SK-N-SH treated with all-trans-retinoic acid at 6 μM for 48 hours (cell line): ENCODE measurements at regions not wholly inside any gene's neighbourhood (a gene's known extent, or its start where the extent isn't known, plus 50 kb on each side); places are given as distances from the start of the nearest gene placed in this dataset.
"Not testable (repeated sequence)": the region's sequence is repeated elsewhere in the genome, so short reads cannot be mapped to it uniquely, and the experiment has no call there.

Experiments used
- ATAC-seq: fragments of 200-7000 bp; cut with Tn5 transposase; 3 replicates; pipeline ENCODE4 v1.9.1; 2020; ENCODE audit warnings: mild to moderate bottlenecking, moderate library complexity
- ARNTL ChIP-seq: fragments of 450-650 bp; formaldehyde crosslinking; IDR thresholded peaks from 2 replicates; pipeline ENCODE4 v1.5.0; 2020; ENCODE audit warnings: low read depth, mild to moderate bottlenecking, moderate library complexity, borderline replicate concordance
- BACH2 ChIP-seq: fragments of 250-450 bp; sonication (Bioruptor Pico); IDR thresholded peaks from 2 replicates; pipeline ENCODE4 v1.9.0; 2021; ENCODE audit warnings: mild to moderate bottlenecking, borderline replicate concordance
- CREB5 ChIP-seq: fragments of 250-450 bp; sonication (Bioruptor Pico); IDR thresholded peaks from 2 replicates; pipeline ENCODE4 v1.5.1; 2020; ENCODE audit warnings: low read depth, mild to moderate bottlenecking, moderate library complexity
- CSDC2 ChIP-seq: fragments of 250-450 bp; sonication (Bioruptor Pico); IDR thresholded peaks from 2 replicates; pipeline ENCODE4 v1.5.0; 2020; ENCODE audit warnings: mild to moderate bottlenecking, moderate library complexity
- ESRRG ChIP-seq: fragments of 250-450 bp; sonication (Bioruptor Pico); IDR thresholded peaks from 2 replicates; pipeline ENCODE4 v1.6.1; 2021; ENCODE audit warnings: mild to moderate bottlenecking
- GLIS3 ChIP-seq: fragments of 250-450 bp; sonication (Bioruptor Pico); IDR thresholded peaks from 2 replicates; pipeline ENCODE4 v1.5.0; 2020; ENCODE audit warnings: mild to moderate bottlenecking, moderate library complexity
- ISL1 ChIP-seq: fragments of 250-450 bp; sonication (Bioruptor Pico); IDR thresholded peaks from 2 replicates; pipeline ENCODE4 v2.1.2; 2022; ENCODE audit warnings: mild to moderate bottlenecking, moderate library complexity
- OSR1 ChIP-seq: fragments of 250-450 bp; sonication (Bioruptor Pico); IDR thresholded peaks from 2 replicates; pipeline ENCODE4 v1.8.0; 2022; ENCODE audit warnings: moderate library complexity, mild to moderate bottlenecking, inconsistent platforms
- PATZ1 ChIP-seq: fragments of 250-450 bp; sonication (Bioruptor Pico); IDR thresholded peaks from 2 replicates; pipeline ENCODE4 v1.8.0; 2020; ENCODE audit warnings: mild to moderate bottlenecking, moderate library complexity, borderline replicate concordance
- POU6F1 ChIP-seq: fragments of 250-450 bp; sonication (Bioruptor Pico); IDR thresholded peaks from 2 replicates; pipeline ENCODE4 v1.8.0; 2021; ENCODE audit warnings: low read depth, mild to moderate bottlenecking, moderate library complexity, borderline replicate concordance
- PPARA ChIP-seq: fragments of 250-450 bp; sonication (Bioruptor Pico); IDR thresholded peaks from 2 replicates; pipeline ENCODE4 v1.5.0; 2020; ENCODE audit warnings: mild to moderate bottlenecking, borderline replicate concordance
- RARB ChIP-seq: fragments of 250-450 bp; sonication (Bioruptor Pico); IDR thresholded peaks from 2 replicates; pipeline ENCODE4 v1.8.0; 2021; ENCODE audit warnings: mild to moderate bottlenecking, moderate library complexity
- SNAI2 ChIP-seq: fragments of 250-450 bp; sonication (Bioruptor Pico); IDR thresholded peaks from 2 replicates; pipeline ENCODE4 v1.5.0; 2020; ENCODE audit warnings: mild to moderate bottlenecking, moderate library complexity
- TCF4 ChIP-seq: fragments of 250-450 bp; sonication (Bioruptor Pico); IDR thresholded peaks from 2 replicates; pipeline ENCODE4 v1.8.0; 2021; ENCODE audit warnings: mild to moderate bottlenecking, moderate library complexity, borderline replicate concordance
- TOX ChIP-seq: fragments of 250-450 bp; sonication (Bioruptor Pico); IDR thresholded peaks from 2 replicates; pipeline ENCODE4 v1.8.0; 2021; ENCODE audit warnings: mild to moderate bottlenecking, moderate library complexity, borderline replicate concordance
- TSHZ2 ChIP-seq: fragments of 250-450 bp; sonication (Bioruptor Pico); IDR thresholded peaks from 2 replicates; pipeline ENCODE4 v1.5.0; 2020; ENCODE audit warnings: mild to moderate bottlenecking, moderate library complexity
- ZC3H10 ChIP-seq: fragments of 250-450 bp; sonication (Bioruptor Pico); IDR thresholded peaks from 2 replicates; pipeline ENCODE4 v1.5.1; 2021; ENCODE audit warnings: mild to moderate bottlenecking, moderate library complexity
- ZFP3 ChIP-seq: fragments of 250-450 bp; sonication (Bioruptor Pico); IDR thresholded peaks from 2 replicates; pipeline ENCODE4 v1.5.0; 2020; ENCODE audit warnings: mild to moderate bottlenecking, moderate library complexity
- ZFP30 ChIP-seq: fragments of 450-650 bp; formaldehyde crosslinking; IDR thresholded peaks from 2 replicates; pipeline ENCODE4 v1.5.0; 2022; ENCODE audit warnings: mild to moderate bottlenecking, moderate library complexity
- ZNF565 ChIP-seq: fragments of 450-650 bp; formaldehyde crosslinking; conservative IDR thresholded peaks from 2 replicates; pipeline ENCODE4 v1.5.0; 2020; ENCODE audit warnings: low read depth, mild to moderate bottlenecking, moderate library complexity
- ZNF70 ChIP-seq: fragments of 450-650 bp; formaldehyde crosslinking; IDR thresholded peaks from 2 replicates; pipeline ENCODE4 v1.5.0; 2020; ENCODE audit warnings: mild to moderate bottlenecking, moderate library complexity
- ZNF8 ChIP-seq: fragments of 450-650 bp; formaldehyde crosslinking; IDR thresholded peaks from 2 replicates; pipeline ENCODE4 v1.5.0; 2020; ENCODE audit warnings: mild to moderate bottlenecking, moderate library complexity

GRCh38 chr15:62416526-62416925, 251.4 kb upstream of the C2CD4B start:
- ATAC-seq, result no peak
- no peak for TF ChIP-seq ESRRG
- TF ChIP-seq ZNF8 (CRISPR knock-in tag), result no peak
- TF ChIP-seq SNAI2 (CRISPR knock-in tag), result no peak
- TF ChIP-seq TOX (CRISPR knock-in tag), result no peak
- no peak for TF ChIP-seq ARNTL (CRISPR knock-in tag)
- no peak for TF ChIP-seq PPARA
- no peak for TF ChIP-seq ZNF70
- no peak for TF ChIP-seq TCF4 (CRISPR knock-in tag)
- no peak for TF ChIP-seq CSDC2
- no peak for TF ChIP-seq ZFP30 (CRISPR knock-in tag)
- no peak for TF ChIP-seq POU6F1 (CRISPR knock-in tag)
- no peak for TF ChIP-seq GLIS3 (CRISPR knock-in tag)
- TF ChIP-seq ZNF565 (CRISPR knock-in tag), result no peak
- no peak for TF ChIP-seq PATZ1
- TF ChIP-seq OSR1 (CRISPR knock-in tag), result no peak

GRCh38 chr15:62417439-62417838, 252.4 kb upstream of the C2CD4B start:
- ATAC-seq, result no peak
- no peak for TF ChIP-seq ZNF70
- no peak for TF ChIP-seq PATZ1
- no peak for TF ChIP-seq CREB5
- no peak for TF ChIP-seq RARB
- no peak for TF ChIP-seq ARNTL (CRISPR knock-in tag)
- no peak for TF ChIP-seq ISL1
- TF ChIP-seq TCF4 (CRISPR knock-in tag), result no peak
- no peak for TF ChIP-seq ZFP3 (CRISPR knock-in tag)
- TF ChIP-seq POU6F1 (CRISPR knock-in tag), result no peak
- TF ChIP-seq SNAI2 (CRISPR knock-in tag), result no peak
- TF ChIP-seq GLIS3 (CRISPR knock-in tag), result no peak
- TF ChIP-seq ZC3H10 (CRISPR knock-in tag), result no peak
- no peak for TF ChIP-seq BACH2
- TF ChIP-seq TOX (CRISPR knock-in tag), result no peak
- TF ChIP-seq CSDC2, result no peak
- no peak for TF ChIP-seq TSHZ2
- no peak for TF ChIP-seq OSR1 (CRISPR knock-in tag)
- TF ChIP-seq ZNF565 (CRISPR knock-in tag), result no peak

GRCh38 chr15:62418496-62418895, 253.4 kb upstream of the C2CD4B start:
- not testable (repeated sequence) for ATAC-seq
